Thyroid gland (tissue), 4 donors: ENCODE measurements at regions not wholly inside any gene's neighbourhood (a gene's known extent, or its start where the extent isn't known, plus 50 kb on each side); places are given as distances from the start of the nearest gene placed in this dataset.

Source experiments
- DNase-seq, 2 donors: peaks; one replicate each; pipeline ENCODE4 v3.0.0-alpha.2; 2019
- H3K27ac ChIP-seq, 3 donors: fragments of 200-600 bp; sonication (generic); 1 replicate in 2 of 3; 2 replicates in 1 of 3; pipeline ENCODE4 v1.5.1; 2016 to 2019; ENCODE audit warnings: mild to moderate bottlenecking in 1 of 3, moderate library complexity in 1 of 3
- H3K27me3 ChIP-seq: fragments of 200-600 bp; sonication (generic); one replicate; pipeline ENCODE4 v1.5.1; 2019
- H3K36me3 ChIP-seq, 2 donors: fragments of 200-600 bp; sonication (generic); one replicate each; pipeline ENCODE4 v1.5.1; 2016 to 2019
- H3K4me1 ChIP-seq, 2 donors: fragments of 200-600 bp; sonication (generic); one replicate each; pipeline ENCODE4 v1.5.1; 2017 to 2019
- H3K4me3 ChIP-seq, 3 donors: fragments of 200-600 bp; sonication (generic); replicated peaks in 1 of 3; 1 replicate in 2 of 3; 2 replicates in 1 of 3; pipeline ENCODE4 v1.5.1; 2016; ENCODE audit warnings: mild to moderate bottlenecking in 1 of 3
- H3K9me3 ChIP-seq: fragments of 200-600 bp; sonication (generic); one replicate; pipeline ENCODE4 v1.5.1; 2017
- POLR2A ChIP-seq, 2 donors: fragments of 450-650 bp; IDR thresholded peaks; one replicate each; pipeline ENCODE4 v1.6.1; 2017; ENCODE audit warnings: antibody characterized with exemption in 2 of 2, mild to moderate bottlenecking in 2 of 2, moderate library complexity in 1 of 2
- WGBS, 2 donors: methylation state at CpG; one replicate each; pipeline ENCODE4 v1.1.5; 2017; 5-methylcytosine and 5-hydroxymethylcytosine counted together
- intact Hi-C: fragments of 100-400 bp; cut with DNase I; formaldehyde crosslinking; loops from one replicate; pipeline ENCODE4 v1.15.1; 2023
- TF ChIP-seq, protein P1 (sequence below), 6 experiments: fragments of 200-600 bp in 3 of 6; fragments of 450-650 bp in 3 of 6; sonication (generic) in 3 of 6; IDR thresholded peaks; one replicate each; pipeline ENCODE4 v1.5.1; 2016 to 2019; ENCODE audit warnings: antibody characterized with exemption in 6 of 6, mild to moderate bottlenecking in 2 of 6, inconsistent platforms in 1 of 6, moderate library complexity in 1 of 6

DNA sequence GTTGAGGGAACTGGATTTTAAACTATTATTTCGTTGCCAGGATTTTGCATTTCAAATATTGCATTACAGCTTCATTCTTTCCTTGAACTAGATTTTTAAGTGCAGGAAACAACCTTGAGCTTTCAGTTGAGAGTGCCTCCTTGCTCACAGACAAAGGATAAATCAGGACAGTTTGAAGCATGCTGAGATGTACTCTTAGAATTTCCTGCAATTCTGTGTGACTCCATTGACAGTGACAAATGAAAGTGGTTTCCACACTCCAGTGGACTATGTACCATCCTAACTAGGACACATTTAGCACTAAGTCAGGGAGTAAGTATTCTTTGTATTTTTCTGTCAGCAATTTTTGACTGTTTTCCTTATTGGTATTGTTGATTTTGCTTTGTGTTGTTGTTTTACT, 100.0 kb upstream of the PLCXD3 start:
- Histone ChIP-seq H3K4me3 (no peak overlapping the region), H3K9me3 (no peaks in the 10 kb centered on the region), H3K27ac (no peak overlapping the region), H3K36me3 (no peaks in the 10 kb centered on the region), H3K4me1 (no peaks in the 10 kb centered on the region), H3K27me3 (no peaks in the 10 kb centered on the region)
- TF ChIP-seq, protein P1, sequence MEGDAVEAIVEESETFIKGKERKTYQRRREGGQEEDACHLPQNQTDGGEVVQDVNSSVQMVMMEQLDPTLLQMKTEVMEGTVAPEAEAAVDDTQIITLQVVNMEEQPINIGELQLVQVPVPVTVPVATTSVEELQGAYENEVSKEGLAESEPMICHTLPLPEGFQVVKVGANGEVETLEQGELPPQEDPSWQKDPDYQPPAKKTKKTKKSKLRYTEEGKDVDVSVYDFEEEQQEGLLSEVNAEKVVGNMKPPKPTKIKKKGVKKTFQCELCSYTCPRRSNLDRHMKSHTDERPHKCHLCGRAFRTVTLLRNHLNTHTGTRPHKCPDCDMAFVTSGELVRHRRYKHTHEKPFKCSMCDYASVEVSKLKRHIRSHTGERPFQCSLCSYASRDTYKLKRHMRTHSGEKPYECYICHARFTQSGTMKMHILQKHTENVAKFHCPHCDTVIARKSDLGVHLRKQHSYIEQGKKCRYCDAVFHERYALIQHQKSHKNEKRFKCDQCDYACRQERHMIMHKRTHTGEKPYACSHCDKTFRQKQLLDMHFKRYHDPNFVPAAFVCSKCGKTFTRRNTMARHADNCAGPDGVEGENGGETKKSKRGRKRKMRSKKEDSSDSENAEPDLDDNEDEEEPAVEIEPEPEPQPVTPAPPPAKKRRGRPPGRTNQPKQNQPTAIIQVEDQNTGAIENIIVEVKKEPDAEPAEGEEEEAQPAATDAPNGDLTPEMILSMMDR (IDR thresholded peaks at IDR 0.05) = no peak
- no peak for TF ChIP-seq POLR2A (IDR thresholded peaks at IDR 0.05)
- no peak for DNase-seq
- 43 to 67% methylated on average over 1 of the region's 1 CpG for WGBS, 2 donors
- intact Hi-C loops = no loop called here

DNA sequence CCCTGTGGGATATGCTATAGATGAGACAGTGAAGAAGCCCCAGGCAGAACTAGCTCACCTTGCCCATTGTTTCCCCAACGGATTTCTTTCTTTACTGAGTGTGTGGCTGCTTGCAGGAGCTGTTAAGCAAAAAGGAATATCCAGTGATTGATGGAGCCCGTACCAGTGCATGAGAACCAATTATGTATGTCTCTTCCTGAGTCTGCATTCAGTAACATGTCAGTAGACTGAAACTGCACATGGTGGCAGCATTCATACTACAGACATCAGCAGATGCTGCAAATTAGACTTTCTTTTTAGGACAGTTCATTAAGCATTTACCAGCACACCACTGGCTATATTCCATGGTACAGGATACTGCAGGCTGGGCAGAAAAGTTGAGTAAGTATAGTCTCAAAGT, 90.3 kb upstream of the PLCXD3 start:
- no peak for DNase-seq
- Histone ChIP-seq H3K27me3 (no peaks in the 10 kb centered on the region), H3K4me1 (no peaks in the 10 kb centered on the region), H3K36me3 (no peaks in the 10 kb centered on the region), H3K9me3 (no peaks in the 10 kb centered on the region), H3K27ac (no peak overlapping the region), H3K4me3 (no peak overlapping the region)
- 54 to 66% methylated on average over 2 of the region's 2 CpGs for WGBS, 2 donors
- TF ChIP-seq, protein P1 (IDR thresholded peaks at IDR 0.05) = no peak
- no peak for TF ChIP-seq POLR2A (IDR thresholded peaks at IDR 0.05)
- intact Hi-C loops = no loop called here

DNA sequence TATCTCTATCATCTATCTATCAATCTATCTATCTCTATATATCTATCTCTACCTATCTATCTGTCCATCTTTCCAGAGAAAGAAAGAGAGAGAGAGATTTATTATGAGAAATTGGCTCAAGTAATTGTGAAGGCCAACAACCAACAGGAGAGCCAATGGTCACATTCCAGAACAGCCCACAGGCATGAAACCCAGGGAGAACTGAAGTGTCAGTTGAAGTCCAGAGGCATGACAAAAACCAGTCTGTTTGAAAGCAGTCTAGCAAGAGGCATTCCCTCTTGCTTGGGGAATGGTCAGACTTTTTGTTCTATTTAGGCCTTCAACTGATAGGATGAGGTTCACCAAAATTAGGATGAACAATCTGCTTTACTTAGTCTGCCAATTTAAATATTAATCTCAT, 87.6 kb upstream of the PLCXD3 start:
- Histone ChIP-seq H3K27me3 (no peaks in the 10 kb centered on the region), H3K36me3 (no peaks in the 10 kb centered on the region), H3K27ac (no peak overlapping the region), H3K9me3 (no peaks in the 10 kb centered on the region), H3K4me1 (no peaks in the 10 kb centered on the region), H3K4me3 (no peak overlapping the region)
- DNase-seq = no peak
- intact Hi-C loops = no loop called here
- TF ChIP-seq, protein P1 (IDR thresholded peaks at IDR 0.05) = no peak
- TF ChIP-seq POLR2A (IDR thresholded peaks at IDR 0.05) = no peak

DNA sequence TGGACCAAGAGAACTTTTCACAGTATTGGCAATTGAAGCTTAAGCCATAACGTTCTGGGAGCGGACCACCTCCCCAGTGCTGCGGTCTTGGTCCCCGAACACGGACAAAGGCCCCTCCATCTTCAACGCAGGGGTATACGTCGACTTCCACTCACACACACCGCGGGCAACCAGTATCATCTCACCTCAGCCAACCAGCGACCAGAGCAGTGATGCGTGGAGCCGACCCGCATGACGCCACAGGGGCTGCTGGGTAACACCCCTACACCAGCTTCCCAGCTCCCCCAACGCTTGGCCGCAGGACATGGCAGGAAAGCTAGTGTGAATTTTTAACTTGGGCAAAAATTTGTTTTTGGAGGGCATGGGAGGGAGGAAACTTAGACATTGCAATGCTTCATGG, 77.3 kb upstream of the PLCXD3 start:
- 97 to 98% methylated on average over 17 of the region's 17 CpGs for WGBS, 2 donors
- intact Hi-C loops = no loop called here
- TF ChIP-seq POLR2A (IDR thresholded peaks at IDR 0.05) = no peak
- TF ChIP-seq, protein P1 (IDR thresholded peaks at IDR 0.05) = no peak
- Histone ChIP-seq H3K27me3 (no peaks in the 10 kb centered on the region), H3K4me3 (no peak overlapping the region), H3K36me3 (no peaks in the 10 kb centered on the region), H3K27ac (no peak overlapping the region), H3K4me1 (no peaks in the 10 kb centered on the region), H3K9me3 (no peaks in the 10 kb centered on the region)
- no peak for DNase-seq

DNA sequence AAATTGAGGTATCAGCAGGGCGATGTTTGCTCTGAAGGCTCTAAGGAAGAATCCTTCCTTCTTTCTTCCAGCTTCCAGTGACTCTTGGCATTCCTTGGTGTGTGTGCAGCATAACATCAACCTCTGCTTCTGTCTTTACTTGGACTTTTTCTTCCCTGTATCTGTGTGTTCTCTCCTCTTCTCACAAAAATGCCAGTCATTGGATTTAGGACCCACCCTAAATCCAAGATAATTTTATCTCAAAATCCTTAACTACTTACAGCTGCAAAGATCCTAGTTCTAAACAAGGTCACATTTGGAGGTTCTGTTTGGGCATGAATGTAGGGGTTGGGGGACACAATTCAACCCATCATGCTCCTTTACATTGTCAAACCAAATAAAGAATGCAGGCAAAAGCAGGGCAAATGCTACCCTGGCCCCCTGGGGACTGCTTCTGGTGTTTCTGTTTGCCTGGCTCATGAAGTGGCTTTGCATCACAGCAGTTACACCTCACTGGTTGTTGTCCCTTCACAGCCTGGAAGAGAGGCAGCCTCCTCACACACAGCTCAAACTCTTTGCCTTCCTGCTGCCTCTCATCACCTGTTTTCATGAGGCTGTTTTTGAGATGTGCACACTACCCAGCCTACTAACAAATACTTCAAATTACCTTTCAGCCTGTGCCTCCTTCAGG, 64.8 kb upstream of the PLCXD3 start:
- 86 to 97% methylated on average over 1 of the region's 1 CpG for WGBS, 2 donors
- intact Hi-C loops = no loop called here
- H3K9me3 ChIP-seq = no peaks in the 10 kb centered on the region
- no peak for DNase-seq
- no peak overlapping the region for H3K4me3 ChIP-seq
- no peaks in the 10 kb centered on the region for H3K4me1 ChIP-seq
- no peak overlapping the region for H3K27ac ChIP-seq
- TF ChIP-seq, protein P1 (IDR thresholded peaks at IDR 0.05) = no peak
- TF ChIP-seq POLR2A (IDR thresholded peaks at IDR 0.05) = no peak
- no peaks in the 10 kb centered on the region for H3K36me3 ChIP-seq
- no peaks in the 10 kb centered on the region for H3K27me3 ChIP-seq
